ENCODE measurements at regions not wholly inside any gene's neighbourhood (a gene's known extent, or its start where the extent isn't known, plus 50 kb on each side); places are given as distances from the start of the nearest gene placed in this dataset.

DNA sequence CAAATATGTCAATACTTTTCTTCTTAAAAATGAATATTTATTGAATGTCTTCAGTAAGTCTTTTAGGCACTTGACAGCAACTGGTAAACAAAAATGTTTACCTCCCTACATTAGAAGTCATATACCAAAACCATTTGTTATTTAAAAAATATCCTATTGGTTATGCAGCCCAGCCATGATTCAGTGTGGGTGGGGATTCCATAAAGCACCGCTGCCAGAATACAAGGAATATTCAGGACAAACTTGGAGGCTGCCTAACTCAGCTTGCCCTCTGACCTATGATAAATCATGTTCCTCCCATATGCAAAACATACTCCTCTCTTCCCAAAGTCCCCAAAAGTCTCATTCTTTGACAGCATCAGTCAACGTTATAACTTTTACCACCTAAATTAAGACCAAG is 486.8 kb upstream of the IRAK1BP1 start:
- no peak for TF ChIP-seq RAD21 (IDR thresholded peaks at IDR 0.05; ENCODE audit: low read depth)
- TF ChIP-seq, protein P1, sequence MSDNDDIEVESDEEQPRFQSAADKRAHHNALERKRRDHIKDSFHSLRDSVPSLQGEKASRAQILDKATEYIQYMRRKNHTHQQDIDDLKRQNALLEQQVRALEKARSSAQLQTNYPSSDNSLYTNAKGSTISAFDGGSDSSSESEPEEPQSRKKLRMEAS (IDR thresholded peaks at IDR 0.05) = no peak
- TF ChIP-seq, protein P2, sequence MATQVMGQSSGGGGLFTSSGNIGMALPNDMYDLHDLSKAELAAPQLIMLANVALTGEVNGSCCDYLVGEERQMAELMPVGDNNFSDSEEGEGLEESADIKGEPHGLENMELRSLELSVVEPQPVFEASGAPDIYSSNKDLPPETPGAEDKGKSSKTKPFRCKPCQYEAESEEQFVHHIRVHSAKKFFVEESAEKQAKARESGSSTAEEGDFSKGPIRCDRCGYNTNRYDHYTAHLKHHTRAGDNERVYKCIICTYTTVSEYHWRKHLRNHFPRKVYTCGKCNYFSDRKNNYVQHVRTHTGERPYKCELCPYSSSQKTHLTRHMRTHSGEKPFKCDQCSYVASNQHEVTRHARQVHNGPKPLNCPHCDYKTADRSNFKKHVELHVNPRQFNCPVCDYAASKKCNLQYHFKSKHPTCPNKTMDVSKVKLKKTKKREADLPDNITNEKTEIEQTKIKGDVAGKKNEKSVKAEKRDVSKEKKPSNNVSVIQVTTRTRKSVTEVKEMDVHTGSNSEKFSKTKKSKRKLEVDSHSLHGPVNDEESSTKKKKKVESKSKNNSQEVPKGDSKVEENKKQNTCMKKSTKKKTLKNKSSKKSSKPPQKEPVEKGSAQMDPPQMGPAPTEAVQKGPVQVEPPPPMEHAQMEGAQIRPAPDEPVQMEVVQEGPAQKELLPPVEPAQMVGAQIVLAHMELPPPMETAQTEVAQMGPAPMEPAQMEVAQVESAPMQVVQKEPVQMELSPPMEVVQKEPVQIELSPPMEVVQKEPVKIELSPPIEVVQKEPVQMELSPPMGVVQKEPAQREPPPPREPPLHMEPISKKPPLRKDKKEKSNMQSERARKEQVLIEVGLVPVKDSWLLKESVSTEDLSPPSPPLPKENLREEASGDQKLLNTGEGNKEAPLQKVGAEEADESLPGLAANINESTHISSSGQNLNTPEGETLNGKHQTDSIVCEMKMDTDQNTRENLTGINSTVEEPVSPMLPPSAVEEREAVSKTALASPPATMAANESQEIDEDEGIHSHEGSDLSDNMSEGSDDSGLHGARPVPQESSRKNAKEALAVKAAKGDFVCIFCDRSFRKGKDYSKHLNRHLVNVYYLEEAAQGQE (IDR thresholded peaks at IDR 0.05; ENCODE audit: low read depth) = no peak
- no peak for TF ChIP-seq CEBPB (IDR thresholded peaks at IDR 0.05)
- no peak for TF ChIP-seq EP300 (IDR thresholded peaks at IDR 0.05; ENCODE audit: borderline replicate concordance)
- no peak for TF ChIP-seq TAF1 (IDR thresholded peaks at IDR 0.05; ENCODE audit: low read depth)
- no peak for TF ChIP-seq CREB1 (IDR thresholded peaks at IDR 0.05; ENCODE audit: low read depth)
- no peak for TF ChIP-seq NFIC (IDR thresholded peaks at IDR 0.05)
- no peak for TF ChIP-seq FOXM1 (IDR thresholded peaks at IDR 0.05; ENCODE audit: borderline replicate concordance, low read depth)
- TF ChIP-seq, protein P3, sequence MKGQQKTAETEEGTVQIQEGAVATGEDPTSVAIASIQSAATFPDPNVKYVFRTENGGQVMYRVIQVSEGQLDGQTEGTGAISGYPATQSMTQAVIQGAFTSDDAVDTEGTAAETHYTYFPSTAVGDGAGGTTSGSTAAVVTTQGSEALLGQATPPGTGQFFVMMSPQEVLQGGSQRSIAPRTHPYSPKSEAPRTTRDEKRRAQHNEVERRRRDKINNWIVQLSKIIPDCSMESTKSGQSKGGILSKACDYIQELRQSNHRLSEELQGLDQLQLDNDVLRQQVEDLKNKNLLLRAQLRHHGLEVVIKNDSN (IDR thresholded peaks at IDR 0.05) = no peak

Measured in Ishikawa (cell line).